ENCODE measurements at regions not wholly inside any gene's neighbourhood (a gene's known extent, or its start where the extent isn't known, plus 50 kb on each side); places are given as distances from the start of the nearest gene placed in this dataset.

DNA sequence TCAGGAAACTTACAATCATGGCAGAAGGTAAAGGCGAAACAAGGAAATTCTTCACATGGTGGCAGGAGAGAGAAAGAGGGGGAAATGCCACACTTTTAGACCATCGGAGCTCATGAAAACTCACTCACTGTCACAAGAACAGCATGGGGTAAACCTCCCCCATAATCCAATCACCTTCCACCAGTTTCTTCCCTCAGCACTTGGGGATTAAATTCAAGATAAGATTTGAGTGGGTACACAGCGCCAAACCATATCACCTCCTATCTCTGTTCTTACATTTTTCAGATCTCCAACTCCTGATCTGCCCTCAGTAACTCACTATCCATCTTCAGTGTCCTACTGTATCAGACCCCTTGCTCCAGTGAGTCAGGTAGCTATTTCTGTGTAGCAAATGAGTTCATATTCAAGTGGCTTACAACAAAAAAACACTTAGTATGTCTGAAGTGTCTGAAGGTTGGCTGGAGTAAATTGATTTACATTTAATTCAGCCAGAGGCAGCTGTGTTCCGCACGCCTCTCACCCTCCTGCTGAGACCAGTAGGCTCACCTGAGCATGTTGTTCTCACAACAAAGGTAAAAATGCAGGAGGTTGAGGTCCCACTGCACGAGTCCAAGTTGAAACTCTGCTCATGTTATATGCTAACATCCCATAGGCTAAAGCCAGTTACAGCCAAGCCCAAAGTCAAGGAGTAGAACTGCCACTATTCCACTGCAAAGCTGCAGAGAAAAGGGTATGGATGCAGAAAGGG, 180.7 kb upstream of the LMCD1 start:
- in situ Hi-C loops (cut with HindIII; ENCODE audit: low pct_unique_long_range_greater_than_20kb, low sequenced_read_pairs): no loop called here
- Histone ChIP-seq H3K4me3 (ENCODE audit: low read depth in 2 of 2, low read length in 2 of 2) (no peak overlapping the region), H3K36me3 (ENCODE audit: control insufficient read depth, insufficient read depth, low read length) (no peaks in the 10 kb centered on the region), H3K27ac (ENCODE audit: low read length) (no peak overlapping the region), H3K4me1 (ENCODE audit: control insufficient read depth, insufficient read depth, low read length) (no peaks in the 10 kb centered on the region), H3K27me3 (ENCODE audit: control insufficient read depth, insufficient read depth, low read length) (no peaks in the 10 kb centered on the region), H3K9me3 (ENCODE audit: control insufficient read depth, insufficient read depth, low read depth, low read length) (no peaks in the 10 kb centered on the region)
- no peak for DNase-seq (ENCODE audit: low read depth, low spot score)
- intact Hi-C loops (cut with micrococcal nuclease; ENCODE audit: unreplicated experiment): no loop called here
- ChIA-PET POLR2A (no interaction called here), CTCF (interaction anchor here (1.1 kb wide), 1 partner anchor 97 kb away, joined by 3 read pairs; no protein-coding TSS in a partner anchor)
- no peak for ATAC-seq
- no peak for TF ChIP-seq TCF7L2 (IDR thresholded peaks at IDR 0.05; ENCODE audit: low read depth, low read length)
- TF ChIP-seq REST (IDR thresholded peaks at IDR 0.05; ENCODE audit: insufficient read depth in 1 of 2, low read depth in 2 of 2, low read length in 1 of 2): no peak
- TF ChIP-seq, protein P1, sequence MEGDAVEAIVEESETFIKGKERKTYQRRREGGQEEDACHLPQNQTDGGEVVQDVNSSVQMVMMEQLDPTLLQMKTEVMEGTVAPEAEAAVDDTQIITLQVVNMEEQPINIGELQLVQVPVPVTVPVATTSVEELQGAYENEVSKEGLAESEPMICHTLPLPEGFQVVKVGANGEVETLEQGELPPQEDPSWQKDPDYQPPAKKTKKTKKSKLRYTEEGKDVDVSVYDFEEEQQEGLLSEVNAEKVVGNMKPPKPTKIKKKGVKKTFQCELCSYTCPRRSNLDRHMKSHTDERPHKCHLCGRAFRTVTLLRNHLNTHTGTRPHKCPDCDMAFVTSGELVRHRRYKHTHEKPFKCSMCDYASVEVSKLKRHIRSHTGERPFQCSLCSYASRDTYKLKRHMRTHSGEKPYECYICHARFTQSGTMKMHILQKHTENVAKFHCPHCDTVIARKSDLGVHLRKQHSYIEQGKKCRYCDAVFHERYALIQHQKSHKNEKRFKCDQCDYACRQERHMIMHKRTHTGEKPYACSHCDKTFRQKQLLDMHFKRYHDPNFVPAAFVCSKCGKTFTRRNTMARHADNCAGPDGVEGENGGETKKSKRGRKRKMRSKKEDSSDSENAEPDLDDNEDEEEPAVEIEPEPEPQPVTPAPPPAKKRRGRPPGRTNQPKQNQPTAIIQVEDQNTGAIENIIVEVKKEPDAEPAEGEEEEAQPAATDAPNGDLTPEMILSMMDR (IDR thresholded peaks at IDR 0.05): no peak
- no peak for TF ChIP-seq SIN3A (IDR thresholded peaks at IDR 0.05; ENCODE audit: borderline replicate concordance, insufficient read depth, low read depth, low read length)
- TF ChIP-seq POLR2AphosphoS5 (IDR thresholded peaks at IDR 0.05; ENCODE audit: low read depth, low read length): no peak
- no TSS peak for BruUV-seq (replicated peaks)

- Histone ChIP-seq H3K9me3 (ENCODE audit: control insufficient read depth, insufficient read depth, low read depth, low read length) (no peaks in the 10 kb centered on the region), H3K27ac (ENCODE audit: low read length) (no peak overlapping the region), H3K4me3 (ENCODE audit: low read depth in 2 of 2, low read length in 2 of 2) (no peak overlapping the region), H3K27me3 (ENCODE audit: control insufficient read depth, insufficient read depth, low read length) (no peaks in the 10 kb centered on the region), H3K4me1 (ENCODE audit: control insufficient read depth, insufficient read depth, low read length) (no peaks in the 10 kb centered on the region), H3K36me3 (ENCODE audit: control insufficient read depth, insufficient read depth, low read length) (no peaks in the 10 kb centered on the region)
- intact Hi-C loops (cut with micrococcal nuclease; ENCODE audit: unreplicated experiment) (loop anchor here (5.0 kb wide), 1 partner anchor 93 kb away; no protein-coding TSS in a partner anchor), in situ Hi-C loops (cut with HindIII; ENCODE audit: low pct_unique_long_range_greater_than_20kb, low sequenced_read_pairs) (no loop called here)
- POLR2A ChIA-PET: no interaction called here
- ATAC-seq (no peak), DNase-seq (ENCODE audit: low read depth, low spot score) (peak; percentile 17)
- no peak for TF ChIP-seq POLR2AphosphoS5 (IDR thresholded peaks at IDR 0.05; ENCODE audit: low read depth, low read length)
- TF ChIP-seq, protein P1 (IDR thresholded peaks at IDR 0.05): peak; percentile 59
- TF ChIP-seq REST (IDR thresholded peaks at IDR 0.05; ENCODE audit: insufficient read depth in 1 of 2, low read depth in 2 of 2, low read length in 1 of 2): no peak
- TF ChIP-seq SIN3A (IDR thresholded peaks at IDR 0.05; ENCODE audit: borderline replicate concordance, insufficient read depth, low read depth, low read length): no peak
- no peak for TF ChIP-seq TCF7L2 (IDR thresholded peaks at IDR 0.05; ENCODE audit: low read depth, low read length)
- CTCF ChIA-PET: interaction anchor here (0.7 to 1.0 kb wide), 2 partner anchors 92 to 107 kb away, joined by 3 to 11 read pairs; no protein-coding TSS in a partner anchor
- no TSS peak for BruUV-seq (replicated peaks)
Observed at GRCh38 chr3:8324747-8325146, 176.9 kb upstream of the LMCD1 start.
